IPS-18c (cell line): ENCODE measurements at regions not wholly inside any gene's neighbourhood (a gene's known extent, or its start where the extent isn't known, plus 50 kb on each side); places are given as distances from the start of the nearest gene placed in this dataset.
"Not testable (repeated sequence)": the region's sequence is repeated elsewhere in the genome, so short reads cannot be mapped to it uniquely, and the experiment has no call there.

Source experiments
- H3K4me3 ChIP-seq: 2 replicates; pipeline ENCODE4 v1.7.0; 2013; ENCODE audit warnings: low read depth, mild to moderate bottlenecking, low read length, moderate library complexity; ENCODE audit not compliant: insufficient read depth
- H3K9me3 ChIP-seq: one replicate; pipeline ENCODE4 v1.6.1; 2013; ENCODE audit warnings: mild to moderate bottlenecking, low read length, moderate library complexity; ENCODE audit not compliant: control insufficient read depth, insufficient read depth

GRCh38 chr10:33704214-33704830 is 369.9 kb upstream of the NRP1 start:
- no peaks in the 10 kb centered on the region for H3K9me3 ChIP-seq
- H3K4me3 ChIP-seq = no peak overlapping the region

GRCh38 chr10:33703501-33704213 is 369.2 kb upstream of the NRP1 start:
- no peaks in the 10 kb centered on the region for H3K9me3 ChIP-seq

GRCh38 chr10:33698033-33698432 is 363.6 kb upstream of the NRP1 start:
- H3K4me3 ChIP-seq = no peak overlapping the region
- peaks cover 2% of the 10 kb centered on the region for H3K9me3 ChIP-seq

More at GRCh38 chr10:33703501-33704213, 369.2 kb upstream of the NRP1 start:
- no peak overlapping the region for H3K4me3 ChIP-seq

- Histone ChIP-seq H3K4me3 (no peak overlapping the region), H3K9me3 (peaks cover 2% of the 10 kb centered on the region)
Observed at GRCh38 chr10:33697016-33697415, 362.5 kb upstream of the NRP1 start.

GRCh38 chr10:33695536-33695935 is 361.1 kb upstream of the NRP1 start:
- H3K4me3 ChIP-seq = no peak overlapping the region

GRCh38 chr10:33690536-33690935 is 356.1 kb upstream of the NRP1 start:
- not testable (repeated sequence) for H3K9me3 ChIP-seq, H3K4me3 ChIP-seq

More at GRCh38 chr10:33695536-33695935, 361.1 kb upstream of the NRP1 start:
- H3K9me3 ChIP-seq = peaks cover 4% of the 10 kb centered on the region

- Histone ChIP-seq H3K4me3 (no peak overlapping the region), H3K9me3 (peaks cover 8% of the 10 kb centered on the region)
Observed at GRCh38 chr10:33688506-33688905, 354.0 kb upstream of the NRP1 start.

- peaks cover 2% of the 10 kb centered on the region for H3K9me3 ChIP-seq
- H3K4me3 ChIP-seq = no peak overlapping the region
Observed at GRCh38 chr10:33684211-33684611, 349.7 kb upstream of the NRP1 start.

GRCh38 chr10:33681595-33681994 is 347.1 kb upstream of the NRP1 start:
- Histone ChIP-seq H3K9me3 (peaks cover 4% of the 10 kb centered on the region), H3K4me3 (no peak overlapping the region)

- Histone ChIP-seq H3K4me3 (no peak overlapping the region), H3K9me3 (peaks cover 4% of the 10 kb centered on the region)
Observed at GRCh38 chr10:33680036-33680435, 345.6 kb upstream of the NRP1 start.

GRCh38 chr10:33676606-33677339 is 342.3 kb upstream of the NRP1 start:
- H3K9me3 ChIP-seq = peaks cover 2% of the 10 kb centered on the region
- no peak overlapping the region for H3K4me3 ChIP-seq

GRCh38 chr10:33674986-33675599 is 340.6 kb upstream of the NRP1 start:
- Histone ChIP-seq H3K4me3 (no peak overlapping the region), H3K9me3 (peaks cover 2% of the 10 kb centered on the region)

GRCh38 chr10:33674491-33674890 is 340.0 kb upstream of the NRP1 start:
- H3K4me3 ChIP-seq = no peak overlapping the region

GRCh38 chr10:33673839-33674415 is 339.5 kb upstream of the NRP1 start:
- Histone ChIP-seq H3K4me3 (no peak overlapping the region), H3K9me3 (peaks cover 2% of the 10 kb centered on the region)

More at GRCh38 chr10:33674491-33674890, 340.0 kb upstream of the NRP1 start:
- peaks cover 2% of the 10 kb centered on the region for H3K9me3 ChIP-seq

GRCh38 chr10:33669904-33670303 is 335.4 kb upstream of the NRP1 start:
- no peaks in the 10 kb centered on the region for H3K9me3 ChIP-seq
- no peak overlapping the region for H3K4me3 ChIP-seq

GRCh38 chr10:33666686-33667480 is 332.4 kb upstream of the NRP1 start:
- no peak overlapping the region for H3K4me3 ChIP-seq

GRCh38 chr10:33665501-33665900 is 331.0 kb upstream of the NRP1 start:
- H3K9me3 ChIP-seq = peaks cover 2% of the 10 kb centered on the region
- no peak overlapping the region for H3K4me3 ChIP-seq

More at GRCh38 chr10:33666686-33667480, 332.4 kb upstream of the NRP1 start:
- H3K9me3 ChIP-seq = peaks cover 2% of the 10 kb centered on the region
